AG10803 (cell line): ENCODE measurements at regions not wholly inside any gene's neighbourhood (a gene's known extent, or its start where the extent isn't known, plus 50 kb on each side); places are given as distances from the start of the nearest gene placed in this dataset.

Source experiments
- DNase-seq: peaks from one replicate; pipeline ENCODE4 v3.0.0; 2010; ENCODE audit warnings: low read depth
- H3K4me3 ChIP-seq: 2 replicates; pipeline ENCODE4 v1.5.1; 2011; ENCODE audit warnings: mild to moderate bottlenecking, low read length, control low read depth
- CTCF ChIP-seq: conservative IDR thresholded peaks from 2 replicates; pipeline ENCODE4 v1.5.1; 2011; ENCODE audit warnings: mild to moderate bottlenecking, low read length, control low read depth, inconsistent platforms

- no peak for TF ChIP-seq CTCF
- H3K4me3 ChIP-seq = peak overlapping the region; percentile 59
- peak; percentile 46 for DNase-seq
Measured at GRCh38 chr13:74575729-74576125, 441.5 kb upstream of the KLF12 start.

DNA sequence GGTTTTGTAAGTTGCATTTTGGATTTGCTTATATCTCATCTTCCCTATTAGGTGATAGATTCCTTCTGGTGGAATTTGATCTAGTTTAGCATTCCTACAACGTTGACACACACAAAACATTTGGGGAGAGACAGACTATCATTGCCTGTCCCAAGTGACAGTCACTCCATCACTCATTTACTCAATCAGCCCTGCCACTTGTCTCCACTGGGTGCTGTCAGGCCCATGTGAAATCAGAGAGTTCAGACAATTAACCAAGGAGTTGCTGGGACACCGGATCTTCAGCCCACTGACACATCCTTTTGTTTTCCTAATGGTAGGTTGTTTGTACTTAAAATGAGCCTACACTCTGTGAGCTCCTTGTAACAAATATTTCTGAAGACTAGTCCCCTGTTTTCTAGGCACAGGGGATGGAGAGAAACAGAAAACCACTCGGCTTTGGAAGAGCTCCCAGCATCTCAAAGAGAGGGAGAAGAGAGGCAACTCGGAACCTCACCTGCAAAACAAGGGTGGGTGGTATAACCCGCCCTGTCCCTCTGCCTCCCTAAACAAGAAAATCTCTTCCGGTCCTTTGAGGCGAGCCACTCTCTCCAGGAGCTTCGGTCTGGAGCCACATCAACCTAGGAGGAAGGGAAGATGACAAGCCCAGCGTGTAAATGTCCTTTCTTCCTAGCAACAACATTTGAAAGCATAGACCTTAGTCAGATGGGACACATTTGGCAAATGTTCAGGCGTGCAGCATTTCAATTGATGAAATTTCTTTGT, 440.9 kb upstream of the KLF12 start:
- peak overlapping the region; percentile 59 for H3K4me3 ChIP-seq
- no peak for TF ChIP-seq CTCF
- DNase-seq = no peak

- TF ChIP-seq CTCF = no peak
- no peak for DNase-seq
- H3K4me3 ChIP-seq = no peak overlapping the region
Measured at GRCh38 chr13:74573654-74574053, 439.4 kb upstream of the KLF12 start.

- no peak overlapping the region for H3K4me3 ChIP-seq
- TF ChIP-seq CTCF = no peak
- DNase-seq = no peak
Measured at GRCh38 chr13:74571811-74572210, 437.6 kb upstream of the KLF12 start.

DNA sequence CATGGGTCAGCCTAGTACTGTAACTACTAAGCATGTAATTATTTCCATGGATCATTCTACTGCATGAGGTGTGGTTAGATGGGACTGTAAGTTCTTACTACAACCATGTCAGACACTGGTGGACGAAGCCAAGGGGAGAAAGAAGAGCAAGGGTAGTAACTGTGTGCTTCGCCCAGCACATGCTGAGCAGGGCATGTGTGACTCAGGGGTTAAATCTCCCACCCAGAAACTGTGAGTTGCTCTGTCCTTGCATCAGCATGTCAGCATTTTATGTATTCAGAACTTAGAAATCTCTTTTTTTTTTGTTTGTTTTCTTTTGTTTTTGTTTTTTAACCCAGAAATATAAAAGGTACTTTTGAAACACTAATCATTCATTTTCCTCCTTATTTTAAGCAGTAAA, 436.6 kb upstream of the KLF12 start:
- H3K4me3 ChIP-seq = no peak overlapping the region
- peak; percentile 58 for DNase-seq
- TF ChIP-seq CTCF = no peak

DNA sequence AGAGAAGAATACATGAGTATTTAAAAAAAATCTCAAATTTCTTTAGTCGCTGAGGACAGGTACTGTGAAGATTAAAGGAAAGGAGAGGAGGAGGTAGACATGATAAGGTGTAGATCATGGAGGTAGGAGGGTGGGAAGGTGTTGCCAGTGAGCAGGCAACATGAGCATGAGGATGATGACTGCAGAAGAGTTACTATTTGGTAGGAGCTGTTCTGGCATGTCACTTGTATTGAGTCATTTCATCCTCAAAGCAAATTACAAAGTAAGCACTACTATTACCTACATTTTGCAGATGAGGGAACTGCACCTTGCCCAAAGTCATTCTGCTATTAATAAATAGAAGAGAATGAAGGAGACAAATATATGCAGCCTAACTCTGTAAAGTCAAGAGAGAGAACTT, 435.8 kb upstream of the KLF12 start:
- no peak for DNase-seq

More for the DNA sequence above, 435.8 kb upstream of the KLF12 start:
- TF ChIP-seq CTCF = no peak
- H3K4me3 ChIP-seq = no peak overlapping the region
